GM12878 (cell line): ENCODE measurements at regions not wholly inside any gene's neighbourhood (a gene's known extent, or its start where the extent isn't known, plus 50 kb on each side); places are given as distances from the start of the nearest gene placed in this dataset.
"Not testable (repeated sequence)": the region's sequence is repeated elsewhere in the genome, so short reads cannot be mapped to it uniquely, and the experiment has no call there.

Source experiments
- ATAC-seq: fragments of 200-7000 bp; cut with Tn5 transposase; 3 replicates; pipeline ENCODE4 v1.9.1; 2020; ENCODE audit warnings: mild to moderate bottlenecking, moderate library complexity
- BruUV-seq: library from RNA; stranded (reverse); fragments of 400-500 nt; replicated peaks from 2 replicates; lab custom pipeline; 2021; lab: Mats Ljungman, UMichigan
- CTCF ChIA-PET: fragments of 300-600 bp; sonication (Branson Sonifier 250); formaldehyde crosslinking; extraction: SDS; loops from one replicate; lab custom pipeline; 2021; ENCODE audit warnings: inconsistent platforms; lab: Yijun Ruan, JAX
- POLR2A ChIA-PET: fragments of 350-600 bp; formaldehyde crosslinking; extraction: SDS; loops from one replicate; lab custom pipeline; 2021; ENCODE audit warnings: inconsistent platforms; lab: Charles Lee
- RAD21 ChIA-PET: fragments of 300-600 bp; sonication (Branson Sonifier 250); formaldehyde crosslinking; loops from one replicate; lab custom pipeline; 2023; ENCODE audit warnings: antibody characterized with exemption; ENCODE audit not compliant: unreplicated experiment; lab: Charles Lee
- SMC1A ChIA-PET: fragments of 300-600 bp; sonication (Branson Sonifier 250); formaldehyde crosslinking; loops from one replicate; lab custom pipeline; 2023; ENCODE audit not compliant: unreplicated experiment, uncharacterized antibody; lab: Charles Lee
- DNase-seq: peaks from one replicate; pipeline ENCODE4 v3.0.0-alpha.2; 2011; ENCODE audit warnings: low read depth, low spot score
- FAIRE-seq: peaks from 3 replicates; lab custom pipeline; 2011; peaks lifted over from hg19 to GRCh38; lab: Jason Lieb, UNC
- H2AFZ ChIP-seq: 2 replicates; pipeline ENCODE4 v1.6.0; 2011; ENCODE audit warnings: low read depth, low read length, control low read depth; ENCODE audit not compliant: control insufficient read depth
- H3K27ac ChIP-seq: 2 replicates; pipeline ENCODE4 v1.5.1; 2011; ENCODE audit warnings: control low read depth; ENCODE audit not compliant: control insufficient read depth, insufficient read depth
- H3K27me3 ChIP-seq, 2 experiments: replicated peaks in 1 of 2; 2 replicates each; pipeline versions ENCODE4 v1.6.0 to v1.6.1; 2011; ENCODE audit warnings: low read length in 1 of 2; ENCODE audit not compliant: control insufficient read depth in 2 of 2, insufficient read depth in 2 of 2
- H3K36me3 ChIP-seq, 2 experiments: 2 replicates each; pipeline ENCODE4 v1.5.1; 2011; ENCODE audit warnings: low read length in 1 of 2; ENCODE audit not compliant: control insufficient read depth in 2 of 2, insufficient read depth in 2 of 2
- H3K4me1 ChIP-seq: 2 replicates; pipeline ENCODE4 v1.6.1; 2011; ENCODE audit warnings: mild to moderate bottlenecking, low read length, moderate library complexity, mixed read lengths; ENCODE audit not compliant: control insufficient read depth, insufficient read depth
- H3K4me2 ChIP-seq: 2 replicates; pipeline ENCODE4 v1.6.0; 2011; ENCODE audit warnings: control low read depth; ENCODE audit not compliant: control insufficient read depth, insufficient read depth
- H3K4me3 ChIP-seq: fragments of 200-600 bp; sonication (generic); 2 replicates; pipeline ENCODE4 v1.5.1; 2016
- H3K79me2 ChIP-seq: 2 replicates; pipeline ENCODE4 v1.6.0; 2011; ENCODE audit warnings: low read length; ENCODE audit not compliant: control insufficient read depth, insufficient read depth
- H3K9ac ChIP-seq: 2 replicates; pipeline ENCODE4 v1.8.0; 2011; ENCODE audit warnings: low read length, control low read depth, mixed read lengths; ENCODE audit not compliant: control insufficient read depth, insufficient read depth
- H3K9me3 ChIP-seq: replicated peaks from 3 replicates; pipeline ENCODE4 v1.5.1; 2011; ENCODE audit warnings: mild to moderate bottlenecking, low read length; ENCODE audit not compliant: control insufficient read depth, insufficient read depth
- H4K20me1 ChIP-seq: 2 replicates; pipeline ENCODE4 v1.6.0; 2011; ENCODE audit not compliant: control insufficient read depth, insufficient read depth
- CBX3 ChIP-seq: fragments of 200-600 bp; sonication (generic); IDR thresholded peaks from 2 replicates; pipeline ENCODE4 v1.6.1; 2016; ENCODE audit warnings: low read depth, borderline replicate concordance
- CREM ChIP-seq: IDR thresholded peaks from 2 replicates; pipeline ENCODE4 v1.6.1; 2014; ENCODE audit warnings: antibody characterized with exemption, low read depth
- EED ChIP-seq: sonication (generic); IDR thresholded peaks from 2 replicates; pipeline ENCODE4 v1.6.1; 2016; ENCODE audit warnings: antibody characterized with exemption, low read depth
- ETV6 ChIP-seq, 2 experiments: fragments of 450-650 bp in 1 of 2; IDR thresholded peaks in 1 of 2; conservative IDR thresholded peaks in 1 of 2; 2 replicates each; pipeline ENCODE4 v1.6.1; 2014; ENCODE audit warnings: antibody characterized with exemption in 1 of 2, borderline replicate concordance in 1 of 2, low read depth in 1 of 2, mild to moderate bottlenecking in 1 of 2, moderate library complexity in 1 of 2
- IKZF1 ChIP-seq: fragments of 450-650 bp; conservative IDR thresholded peaks from 2 replicates; pipeline ENCODE4 v1.6.1; 2017; ENCODE audit warnings: antibody characterized with exemption, mild to moderate bottlenecking
- MTA2 ChIP-seq: fragments of 450-650 bp; IDR thresholded peaks from 2 replicates; pipeline ENCODE4 v1.6.1; 2016; ENCODE audit warnings: low read depth, mild to moderate bottlenecking, moderate library complexity
- POU2F2 ChIP-seq: IDR thresholded peaks from 3 replicates; pipeline ENCODE4 v1.6.1; 2011; ENCODE audit warnings: low read depth, mild to moderate bottlenecking, low read length, borderline replicate concordance
- RAD51 ChIP-seq: fragments of 450-650 bp; IDR thresholded peaks from 2 replicates; pipeline ENCODE4 v1.6.1; 2016; ENCODE audit warnings: moderate library complexity, mild to moderate bottlenecking, inconsistent platforms
- SMARCA5 ChIP-seq: fragments of 450-650 bp; IDR thresholded peaks from 2 replicates; pipeline ENCODE4 v1.6.1; 2017; ENCODE audit warnings: mild to moderate bottlenecking
- SUZ12 ChIP-seq: fragments of 200-600 bp; sonication (generic); IDR thresholded peaks from one replicate; pipeline ENCODE4 v1.6.1; 2018; ENCODE audit warnings: antibody characterized with exemption, mild to moderate bottlenecking; ENCODE audit not compliant: unreplicated experiment
- ZNF217 ChIP-seq: fragments of 450-650 bp; IDR thresholded peaks from 2 replicates; pipeline ENCODE4 v1.6.1; 2017; ENCODE audit warnings: antibody characterized with exemption, mild to moderate bottlenecking
- ZNF274 ChIP-seq: IDR thresholded peaks from one replicate; pipeline ENCODE4 v1.8.0; 2011; ENCODE audit not compliant: insufficient read length, insufficient read depth
- WGBS: methylation state at CpG from one replicate; pipeline ENCODE4 v1.1.6; 2016; ENCODE audit warnings: low lambda C conversion rate; ENCODE audit not compliant: insufficient replicate concordance, insufficient coverage; ENCODE audit errors: missing lambda C conversion rate; 5-methylcytosine and 5-hydroxymethylcytosine counted together
- in situ Hi-C: fragments of 300-500 bp; cut with MboI; formaldehyde crosslinking; loops from 9 replicates; pipeline ENCODE4 v1.14.3; 2018; ENCODE audit warnings: mixed read lengths
- intact Hi-C: fragments of 100-400 bp; cut with micrococcal nuclease; formaldehyde crosslinking; loops from one replicate; pipeline ENCODE4 v1.14.2; 2022; ENCODE audit not compliant: unreplicated experiment
- TF ChIP-seq, protein P1 (sequence below): IDR thresholded peaks from 2 replicates; pipeline ENCODE4 v1.6.1; 2011; ENCODE audit warnings: low read depth, mild to moderate bottlenecking, low read length, moderate library complexity, borderline replicate concordance; ENCODE audit errors: extremely low read depth
- TF ChIP-seq, protein P2 (sequence below): fragments of 450-650 bp; conservative IDR thresholded peaks from 2 replicates; pipeline ENCODE4 v1.6.1; 2017; ENCODE audit warnings: mild to moderate bottlenecking, moderate library complexity

DNA sequence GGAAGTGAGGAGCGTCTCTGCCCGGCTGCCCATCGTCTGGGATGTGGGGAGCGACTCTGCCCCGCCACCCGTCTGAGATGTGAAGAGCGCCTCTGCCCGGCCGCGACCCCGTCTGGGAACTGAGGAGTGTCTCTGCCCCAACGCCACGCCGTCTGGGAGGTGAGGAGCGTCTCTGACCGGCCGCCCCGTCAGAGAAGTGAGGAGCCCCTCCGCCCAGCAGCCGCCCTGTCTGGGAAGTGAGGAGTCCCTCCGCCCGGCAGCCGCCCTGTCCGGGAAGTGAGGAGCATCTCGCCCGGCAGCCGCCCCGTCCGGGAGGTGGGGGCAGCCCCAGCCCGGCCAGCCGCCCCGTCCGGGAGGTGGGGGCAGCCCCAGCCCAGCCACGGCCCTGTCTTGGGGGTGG, 60.9 kb downstream of the ANXA2R start:
- H2AFZ ChIP-seq, in situ Hi-C loops, RAD21 ChIA-PET, H3K79me2 ChIP-seq, H3K27ac ChIP-seq, FAIRE-seq, H3K4me2 ChIP-seq, ATAC-seq, BruUV-seq, intact Hi-C loops, POLR2A ChIA-PET, H4K20me1 ChIP-seq, DNase-seq, H3K36me3 ChIP-seq, SMC1A ChIA-PET, H3K27me3 ChIP-seq, H3K9me3 ChIP-seq, H3K4me3 ChIP-seq, H3K4me1 ChIP-seq, H3K9ac ChIP-seq, CTCF ChIA-PET: not testable (repeated sequence)
- 91% methylated on average over 11 of the region's 34 CpGs for WGBS

DNA sequence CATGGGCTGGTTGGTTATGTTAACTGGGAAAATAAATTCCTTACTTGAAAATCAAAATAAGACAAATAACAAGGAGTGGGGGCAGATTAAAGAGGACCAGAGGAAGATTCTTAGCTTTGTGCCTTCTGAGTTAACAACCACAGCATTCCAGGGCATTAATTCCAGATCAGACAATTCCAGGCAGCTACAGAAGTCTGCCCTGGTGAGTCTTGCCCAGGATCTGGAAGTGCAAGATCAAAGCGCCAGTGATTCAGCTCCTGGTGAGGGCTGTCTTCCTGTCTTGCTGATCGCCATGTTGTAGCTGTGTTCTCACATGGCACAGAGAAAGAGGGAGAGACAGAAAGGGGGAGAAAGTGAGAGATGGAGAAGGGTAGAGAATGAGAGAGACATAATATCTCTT, 65.6 kb downstream of the ANXA2R start:
- Histone ChIP-seq H3K4me2 (no peak overlapping the region), H2AFZ (no peak overlapping the region), H3K27ac (no peak overlapping the region), H3K4me1 (no peaks in the 10 kb centered on the region), H3K9me3 (no peaks in the 10 kb centered on the region), H4K20me1 (no peaks in the 10 kb centered on the region), H3K27me3 (no peaks in the 10 kb centered on the region), H3K9ac (no peak overlapping the region), H3K36me3 (no peaks in the 10 kb centered on the region), H3K79me2 (no peaks in the 10 kb centered on the region), H3K4me3 (no peak overlapping the region)
- TF ChIP-seq ZNF217 (no peak), ETV6 (conservative IDR thresholded peaks at IDR 0.05 in 1 of 2, IDR thresholded peaks at IDR 0.05 in 1 of 2; ENCODE audit: borderline replicate concordance in 1 of 2, low read depth in 1 of 2) (no peak), SMARCA5 (no peak), POU2F2 (no peak), CBX3 (no peak), CREM (no peak), IKZF1 (no peak), ZNF274 (no peak), MTA2 (no peak), SUZ12 (no peak), EED (no peak), RAD51 (no peak)
- TF ChIP-seq, protein P1, sequence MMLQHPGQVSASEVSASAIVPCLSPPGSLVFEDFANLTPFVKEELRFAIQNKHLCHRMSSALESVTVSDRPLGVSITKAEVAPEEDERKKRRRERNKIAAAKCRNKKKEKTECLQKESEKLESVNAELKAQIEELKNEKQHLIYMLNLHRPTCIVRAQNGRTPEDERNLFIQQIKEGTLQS: no peak
- TF ChIP-seq, protein P2, sequence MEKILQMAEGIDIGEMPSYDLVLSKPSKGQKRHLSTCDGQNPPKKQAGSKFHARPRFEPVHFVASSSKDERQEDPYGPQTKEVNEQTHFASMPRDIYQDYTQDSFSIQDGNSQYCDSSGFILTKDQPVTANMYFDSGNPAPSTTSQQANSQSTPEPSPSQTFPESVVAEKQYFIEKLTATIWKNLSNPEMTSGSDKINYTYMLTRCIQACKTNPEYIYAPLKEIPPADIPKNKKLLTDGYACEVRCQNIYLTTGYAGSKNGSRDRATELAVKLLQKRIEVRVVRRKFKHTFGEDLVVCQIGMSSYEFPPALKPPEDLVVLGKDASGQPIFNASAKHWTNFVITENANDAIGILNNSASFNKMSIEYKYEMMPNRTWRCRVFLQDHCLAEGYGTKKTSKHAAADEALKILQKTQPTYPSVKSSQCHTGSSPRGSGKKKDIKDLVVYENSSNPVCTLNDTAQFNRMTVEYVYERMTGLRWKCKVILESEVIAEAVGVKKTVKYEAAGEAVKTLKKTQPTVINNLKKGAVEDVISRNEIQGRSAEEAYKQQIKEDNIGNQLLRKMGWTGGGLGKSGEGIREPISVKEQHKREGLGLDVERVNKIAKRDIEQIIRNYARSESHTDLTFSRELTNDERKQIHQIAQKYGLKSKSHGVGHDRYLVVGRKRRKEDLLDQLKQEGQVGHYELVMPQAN: no peak
- FAIRE-seq: no peak
- intact Hi-C loops: no loop called here
- ATAC-seq: no peak
- no peak for DNase-seq
- ChIA-PET SMC1A (interaction anchor here (0.8 to 1.5 kb wide), 3 partner anchors 11 to 524 kb away, joined by 3 to 4 read pairs (median 3); no protein-coding TSS in a partner anchor), POLR2A (no interaction called here), CTCF (interaction anchor here (1.9 kb wide), 1 partner anchor 65 kb away, joined by 5 read pairs; no protein-coding TSS in a partner anchor), RAD21 (no interaction called here)
- in situ Hi-C loops: no loop called here
- BruUV-seq: no TSS peak
- 84% methylated on average over 2 of the region's 2 CpGs for WGBS
